Common myeloid progenitor, CD34-positive (primary cell): ENCODE measurements at regions not wholly inside any gene's neighbourhood (a gene's known extent, or its start where the extent isn't known, plus 50 kb on each side); places are given as distances from the start of the nearest gene placed in this dataset.

Experiments
- CTCF ChIA-PET: fragments of 350-600 bp; sonication (Branson Sonifier 250); formaldehyde crosslinking; loops from one replicate; lab custom pipeline; 2021; ENCODE audit warnings: antibody characterized with exemption; lab: Charles Lee
- POLR2A ChIA-PET: fragments of 350-600 bp; sonication (Branson Sonifier 250); formaldehyde crosslinking; loops from one replicate; lab custom pipeline; 2021; ENCODE audit warnings: antibody characterized with exemption; lab: Charles Lee
- DNase-seq, 3 donors: peaks; one replicate each; pipeline versions ENCODE4 v3.0.0 to v3.0.0-alpha.2; 2013
- H3K27ac ChIP-seq, 2 experiments: 1 replicate in 1 of 2; 2 replicates in 1 of 2; pipeline ENCODE4 v1.7.0; 2013; ENCODE audit warnings: inconsistent platforms in 2 of 2, low read length in 2 of 2, mild to moderate bottlenecking in 2 of 2, low read depth in 1 of 2, moderate library complexity in 1 of 2; ENCODE audit not compliant: severe bottlenecking in 2 of 2, insufficient read depth in 1 of 2, poor library complexity in 1 of 2
- H3K27me3 ChIP-seq, 5 experiments: replicated peaks in 2 of 5; 1 replicate in 3 of 5; 2 replicates in 2 of 5; pipeline versions ENCODE4 v1.6.1 to v1.7.0; 2013; ENCODE audit warnings: low read length in 4 of 5, mild to moderate bottlenecking in 2 of 5, moderate library complexity in 2 of 5, inconsistent platforms in 1 of 5; ENCODE audit not compliant: insufficient read depth in 5 of 5, control insufficient read depth in 4 of 5
- H3K36me3 ChIP-seq, 4 experiments: 1 replicate in 2 of 4; 2 replicates in 2 of 4; pipeline versions ENCODE4 v1.6.1 to v1.7.0; 2013; ENCODE audit warnings: low read length in 3 of 4, control low read depth in 1 of 4, mild to moderate bottlenecking in 1 of 4; ENCODE audit not compliant: control insufficient read depth in 4 of 4, insufficient read depth in 4 of 4
- H3K4me1 ChIP-seq, 4 experiments: 1 replicate in 3 of 4; 2 replicates in 1 of 4; pipeline versions ENCODE4 v1.6.1 to v1.7.1; 2013; ENCODE audit warnings: low read length in 3 of 4, mild to moderate bottlenecking in 3 of 4, control low read depth in 1 of 4, inconsistent platforms in 1 of 4, moderate library complexity in 1 of 4; ENCODE audit not compliant: control insufficient read depth in 4 of 4, insufficient read depth in 4 of 4; ENCODE audit errors: control extremely low read depth in 1 of 4
- H3K4me3 ChIP-seq, 7 experiments: 1 replicate in 4 of 7; 2 replicates in 3 of 7; pipeline versions ENCODE4 v1.5.1 to v1.7.0; 2013; ENCODE audit warnings: mild to moderate bottlenecking in 7 of 7, low read length in 6 of 7, moderate library complexity in 6 of 7, inconsistent platforms in 2 of 7, low read depth in 2 of 7, control low read depth in 1 of 7; ENCODE audit not compliant: insufficient read depth in 4 of 7, control insufficient read depth in 1 of 7; ENCODE audit errors: extremely low read depth in 1 of 7
- H3K9me3 ChIP-seq, 5 experiments: 1 replicate in 4 of 5; 2 replicates in 1 of 5; pipeline versions ENCODE4 v1.6.1 to v1.7.1; 2013; ENCODE audit warnings: low read length in 4 of 5, mild to moderate bottlenecking in 2 of 5, inconsistent platforms in 1 of 5, low read depth in 1 of 5, moderate library complexity in 1 of 5; ENCODE audit not compliant: control insufficient read depth in 4 of 5, insufficient read depth in 2 of 5; ENCODE audit errors: control extremely low read depth in 1 of 5
- WGBS: methylation state at CpG from one replicate; pipeline ENCODE4 v1.1.5; 2013; ENCODE audit not compliant: insufficient coverage; 5-methylcytosine and 5-hydroxymethylcytosine counted together

DNA sequence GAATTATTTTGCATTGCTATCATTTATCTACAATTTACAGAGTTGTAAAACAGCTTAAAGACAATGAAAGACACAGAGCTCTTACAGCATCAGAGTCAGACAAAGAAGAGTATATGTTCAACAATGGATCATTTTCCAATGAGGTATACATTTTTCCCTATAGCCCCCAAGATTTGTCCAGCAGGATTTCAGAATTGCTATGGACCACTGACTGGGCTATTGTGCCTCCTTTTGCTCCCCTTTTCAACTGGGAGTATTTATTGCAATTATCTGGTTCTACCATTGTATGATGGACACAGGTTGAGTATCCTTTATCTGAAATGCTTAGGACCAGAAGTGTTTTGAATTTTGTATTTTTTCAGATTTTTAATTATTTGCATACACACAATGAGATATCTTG lies 62.5 kb upstream of the DNAH14 start:
- Histone ChIP-seq H3K4me3 (no peak overlapping the region), H3K4me1 (no peaks in the 10 kb centered on the region), H3K27me3 (no peaks in the 10 kb centered on the region), H3K9me3 (peaks cover 0 to 19% (median 3%) of the 10 kb centered on the region in 5 experiments), H3K36me3 (no peaks in the 10 kb centered on the region), H3K27ac (no peak overlapping the region)
- ChIA-PET POLR2A (no interaction called here), CTCF (interaction anchor here (1.0 kb wide), 1 partner anchor 10 kb away, joined by 3 read pairs; no protein-coding TSS in a partner anchor)
- DNase-seq, result no peak

DNA sequence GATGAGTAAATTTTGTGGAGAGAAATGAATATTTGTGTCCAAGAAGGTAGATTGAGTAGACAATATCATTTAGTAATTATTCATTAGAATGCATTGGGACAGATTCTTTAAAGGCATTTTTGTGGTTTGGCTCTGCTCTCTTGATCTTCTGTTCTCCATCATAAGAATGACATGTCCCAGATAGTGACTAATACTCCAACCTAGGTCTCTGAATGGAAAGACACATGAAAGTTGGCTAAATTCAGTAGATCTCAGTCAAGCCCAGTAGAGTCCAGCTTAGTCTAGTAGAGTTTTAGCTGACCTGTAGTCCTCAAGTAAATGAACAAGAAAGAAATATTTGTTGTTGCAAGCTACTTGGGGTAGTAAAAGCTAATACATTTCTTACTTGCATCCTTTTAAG lies 61.8 kb upstream of the DNAH14 start:
- CTCF ChIA-PET, result no interaction called here
- no peak overlapping the region for H3K4me3 ChIP-seq
- no peaks in the 10 kb centered on the region for H3K27me3 ChIP-seq
- H3K9me3 ChIP-seq, result peaks cover 0 to 19% (median 3%) of the 10 kb centered on the region in 5 experiments
- no peak for DNase-seq
- POLR2A ChIA-PET, result no interaction called here
- no peaks in the 10 kb centered on the region for H3K36me3 ChIP-seq
- no peak overlapping the region for H3K27ac ChIP-seq
- H3K4me1 ChIP-seq, result no peaks in the 10 kb centered on the region

DNA sequence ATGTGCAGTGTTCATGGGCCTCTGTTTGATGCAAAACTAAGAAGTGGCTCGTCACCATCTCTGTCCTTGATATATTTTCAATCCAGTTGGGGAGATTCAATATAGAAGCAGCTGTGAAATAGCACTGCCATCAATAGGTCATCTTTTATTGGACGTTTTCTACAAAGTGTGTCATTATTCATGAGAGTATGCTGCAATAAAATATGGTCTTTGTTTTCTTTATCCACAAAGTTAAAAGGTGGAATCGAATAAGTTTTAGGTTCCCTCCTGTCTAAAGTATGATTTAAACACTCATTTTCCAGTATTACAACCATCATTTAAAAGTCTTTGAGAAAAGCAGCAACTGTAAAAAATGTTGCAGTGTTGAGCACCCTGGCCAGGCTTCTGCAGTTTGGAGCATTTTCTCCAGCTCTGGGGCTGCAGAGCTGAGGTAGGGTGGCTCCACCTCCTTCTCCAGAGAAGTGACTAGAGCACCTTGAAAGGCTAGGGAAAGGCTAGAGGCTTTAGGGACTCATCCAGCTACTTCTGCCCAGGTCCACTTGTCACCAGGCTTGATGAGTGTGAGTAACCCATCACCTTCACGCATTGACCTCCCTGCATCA lies 56.5 kb upstream of the DNAH14 start:
- Histone ChIP-seq H3K27ac (no peak overlapping the region), H3K4me3 (no peak overlapping the region), H3K4me1 (peaks cover 0 to 8% (median 2%) of the 10 kb centered on the region in 4 experiments), H3K9me3 (no peaks in the 10 kb centered on the region), H3K36me3 (no peaks in the 10 kb centered on the region), H3K27me3 (no peaks in the 10 kb centered on the region)
- CTCF ChIA-PET, result interaction anchor here (3.1 kb wide), 1 partner anchor 22 kb away, joined by 11 read pairs; no protein-coding TSS in a partner anchor
- 100% methylated on average over 3 of the region's 4 CpGs for WGBS
- DNase-seq, result no peak
- POLR2A ChIA-PET, result no interaction called here

DNA sequence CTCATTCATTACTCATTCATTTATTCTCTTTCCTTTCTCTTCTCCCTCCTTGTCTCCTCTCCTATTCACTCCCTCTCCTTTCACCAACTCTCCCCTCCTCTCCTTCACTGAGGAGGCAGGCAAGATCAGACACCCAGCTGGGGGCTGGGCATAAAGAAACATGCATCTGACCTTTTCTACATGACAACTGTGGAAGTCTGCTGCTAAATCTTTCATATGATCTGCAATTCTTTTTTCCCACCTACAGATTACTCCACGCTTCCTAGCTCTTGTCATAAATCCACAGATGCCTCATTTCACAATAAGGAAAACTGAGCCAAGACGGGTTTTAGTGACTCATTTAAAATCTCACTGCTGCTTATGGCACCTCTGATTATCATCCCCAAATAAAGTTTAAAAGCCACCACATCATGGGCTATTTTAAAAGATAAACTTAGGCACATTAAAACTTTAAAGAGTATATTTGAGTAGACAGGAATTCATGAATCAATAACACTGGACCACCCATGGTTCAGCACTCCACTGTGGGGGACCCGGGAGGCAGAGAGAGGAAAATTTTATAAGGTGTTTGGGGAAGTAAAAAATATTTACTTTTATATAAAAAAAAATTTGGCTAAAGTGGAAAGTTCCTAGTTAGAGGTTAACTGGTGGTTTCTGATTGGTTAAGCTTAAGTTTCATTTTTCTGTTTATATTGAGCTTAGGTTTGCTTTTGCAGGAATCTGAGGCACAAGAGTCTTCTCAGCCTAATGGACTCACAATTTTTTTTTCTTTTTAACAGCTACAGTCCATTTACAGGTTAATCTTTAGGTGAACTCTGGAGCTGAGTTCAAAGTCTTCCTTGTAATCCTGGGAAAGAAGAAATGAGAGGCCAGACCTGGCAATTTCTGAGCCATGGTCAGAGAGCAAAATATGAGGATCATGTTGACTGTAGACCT lies 55.8 kb upstream of the DNAH14 start:
- Histone ChIP-seq H3K4me1 (peaks cover 0 to 8% (median 2%) of the 10 kb centered on the region in 4 experiments), H3K27ac (no peak overlapping the region), H3K9me3 (no peaks in the 10 kb centered on the region), H3K27me3 (no peaks in the 10 kb centered on the region), H3K36me3 (no peaks in the 10 kb centered on the region), H3K4me3 (no peak overlapping the region)
- ChIA-PET CTCF (interaction anchor here (0.8 to 3.1 kb wide), 2 partner anchors 22 to 361 kb away, joined by 3 to 11 read pairs; no protein-coding TSS in a partner anchor), POLR2A (no interaction called here)
- DNase-seq, result no peak
- WGBS, result 86% methylated on average over 2 of the region's 3 CpGs

DNA sequence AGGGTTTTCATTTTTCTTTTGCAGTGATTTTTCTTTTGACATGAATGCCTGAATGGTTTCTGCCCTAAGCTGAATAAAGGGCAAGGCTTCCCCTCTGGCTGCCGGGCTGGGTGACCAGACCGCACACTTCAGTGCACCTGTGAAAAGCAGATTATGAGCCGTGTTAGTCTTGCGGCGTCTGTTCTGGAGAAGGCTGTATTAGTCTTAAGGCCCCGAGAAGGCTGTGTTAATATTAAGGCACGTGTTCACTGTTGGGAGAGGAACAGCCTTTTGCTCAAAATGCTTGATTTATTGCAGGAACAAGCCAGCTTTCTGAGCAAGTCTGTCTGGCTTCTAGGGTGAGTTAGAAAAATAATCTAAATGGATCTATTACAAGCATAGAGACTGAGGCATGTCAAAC lies 54.7 kb upstream of the DNAH14 start:
- Histone ChIP-seq H3K9me3 (no peaks in the 10 kb centered on the region), H3K36me3 (no peaks in the 10 kb centered on the region), H3K27ac (no peak overlapping the region), H3K27me3 (no peaks in the 10 kb centered on the region), H3K4me3 (no peak overlapping the region), H3K4me1 (peaks cover 0 to 8% (median 2%) of the 10 kb centered on the region in 4 experiments)
- ChIA-PET CTCF (interaction anchor here (1.6 kb wide), 1 partner anchor 362 kb away, joined by 4 read pairs; no protein-coding TSS in a partner anchor), POLR2A (no interaction called here)
- peak in 2 of 3 donors; percentile 11 to 32 for DNase-seq
- 8% methylated on average over 7 of the region's 7 CpGs for WGBS

DNA sequence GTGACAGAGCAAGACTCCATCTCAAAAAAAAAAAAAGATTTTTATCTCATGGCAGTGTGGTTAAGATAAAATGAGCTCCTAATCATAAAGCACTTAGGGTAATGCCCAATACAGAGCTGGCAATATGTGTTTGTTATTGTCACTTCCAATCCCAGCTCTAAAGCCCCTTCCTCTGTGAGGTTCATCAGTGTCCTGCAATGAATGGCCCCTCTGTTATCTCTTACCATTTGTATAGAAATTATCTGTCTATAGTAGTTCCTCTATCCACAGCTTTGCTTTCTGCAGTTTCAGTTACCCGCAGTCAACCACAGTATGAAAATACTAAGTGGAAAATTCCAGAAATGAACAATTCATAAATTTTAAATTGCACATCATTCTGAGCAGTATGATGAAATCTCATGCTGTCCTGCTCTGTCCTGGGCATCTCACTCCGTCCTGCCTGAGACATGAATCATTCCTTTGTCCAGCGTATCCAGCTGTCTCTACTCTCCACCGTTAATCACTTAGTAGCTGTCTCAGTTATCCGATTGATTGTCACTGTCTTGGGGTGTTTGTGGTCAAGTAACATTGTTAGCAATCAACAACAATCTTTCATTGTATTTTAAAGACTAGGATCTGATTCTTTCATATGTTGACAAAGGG lies 50.2 kb upstream of the DNAH14 start:
- WGBS, result 87% methylated on average over 2 of the region's 5 CpGs
- ChIA-PET CTCF (interaction anchor here (1.0 to 1.5 kb wide), 2 partner anchors 15 to 22 kb away, joined by 3 to 4 read pairs; no protein-coding TSS in a partner anchor), POLR2A (interaction anchor here (0.8 kb wide), 1 partner anchor 375 kb away, joined by 3 read pairs; no protein-coding TSS in a partner anchor)
- Histone ChIP-seq H3K36me3 (no peaks in the 10 kb centered on the region), H3K27ac (no peak overlapping the region), H3K4me3 (no peak overlapping the region), H3K27me3 (no peaks in the 10 kb centered on the region), H3K9me3 (no peaks in the 10 kb centered on the region), H3K4me1 (peaks cover 0 to 5% (median 0%) of the 10 kb centered on the region in 4 experiments)
- no peak for DNase-seq
